HEK293 (cell line): ENCODE measurements at regions not wholly inside any gene's neighbourhood (a gene's known extent, or its start where the extent isn't known, plus 50 kb on each side); places are given as distances from the start of the nearest gene placed in this dataset.

Source experiments
- CTCF ChIA-PET: fragments of 350-600 bp; formaldehyde crosslinking; extraction: SDS; loops from one replicate; lab custom pipeline; 2021; ENCODE audit warnings: antibody characterized with exemption; lab: Yijun Ruan, JAX
- POLR2A ChIA-PET: fragments of 300-600 bp; formaldehyde crosslinking; extraction: SDS; loops from one replicate; lab custom pipeline; 2020; ENCODE audit warnings: antibody characterized with exemption, inconsistent platforms; lab: Yijun Ruan, JAX
- H3K27ac ChIP-seq: fragments of 200-500 bp; sonication (Bioruptor generic); 2 replicates; pipeline ENCODE4 v1.5.1; 2014; ENCODE audit warnings: low read depth, low read length, control low read depth, inconsistent platforms; ENCODE audit errors: extremely low read depth
- H3K36me3 ChIP-seq, 2 experiments: fragments of 200-500 bp in 1 of 2; sonication (Bioruptor generic) in 1 of 2; 1 replicate in 1 of 2; 2 replicates in 1 of 2; pipeline ENCODE4 v1.5.1; 2014 to 2017; ENCODE audit warnings: inconsistent platforms in 2 of 2, low read length in 2 of 2; ENCODE audit not compliant: control insufficient read depth in 2 of 2, insufficient read depth in 1 of 2
- H3K4me1 ChIP-seq: fragments of 200-500 bp; sonication (Bioruptor generic); 2 replicates; pipeline ENCODE4 v1.5.1; 2014; ENCODE audit warnings: mild to moderate bottlenecking, low read length, inconsistent platforms; ENCODE audit not compliant: control insufficient read depth, insufficient read depth
- H3K4me3 ChIP-seq: 2 replicates; pipeline ENCODE4 v1.5.1; 2011; ENCODE audit warnings: low read depth, mild to moderate bottlenecking, control low read depth, low read length, moderate library complexity
- H3K9me3 ChIP-seq: fragments of 200-500 bp; sonication (Bioruptor generic); 2 replicates; pipeline ENCODE4 v1.5.1; 2014; ENCODE audit warnings: low read depth, low read length, inconsistent platforms; ENCODE audit not compliant: control insufficient read depth, insufficient read depth
- GLI4 ChIP-seq: fragments of 450-650 bp; formaldehyde crosslinking; IDR thresholded peaks from 2 replicates; pipeline ENCODE4 v1.5.1; 2016; ENCODE audit warnings: missing biosample characterization, missing genetic modification characterization
- HIC1 ChIP-seq: fragments of 450-650 bp; formaldehyde crosslinking; IDR thresholded peaks from 2 replicates; pipeline ENCODE4 v1.5.1; 2016; ENCODE audit warnings: missing biosample characterization, missing genetic modification characterization
- KLF16 ChIP-seq: fragments of 450-650 bp; formaldehyde crosslinking; IDR thresholded peaks from 2 replicates; pipeline ENCODE4 v1.5.1; 2017; ENCODE audit warnings: missing biosample characterization, missing genetic modification characterization
- KLF8 ChIP-seq: fragments of 450-650 bp; formaldehyde crosslinking; IDR thresholded peaks from 2 replicates; pipeline ENCODE4 v1.5.1; 2016; ENCODE audit warnings: missing biosample characterization, missing genetic modification characterization
- KLF9 ChIP-seq: fragments of 450-650 bp; formaldehyde crosslinking; IDR thresholded peaks from 2 replicates; pipeline ENCODE4 v1.5.1; 2016; ENCODE audit warnings: missing biosample characterization, missing genetic modification characterization, low read depth
- MEIS1 ChIP-seq: sonication (generic); formaldehyde crosslinking; IDR thresholded peaks from 2 replicates; pipeline ENCODE4 v1.8.1; 2022; ENCODE audit warnings: missing genetic modification reagents, mild to moderate bottlenecking, borderline replicate concordance
- OSR2 ChIP-seq: fragments of 450-650 bp; formaldehyde crosslinking; IDR thresholded peaks from 2 replicates; pipeline ENCODE4 v1.5.1; 2016; ENCODE audit warnings: missing biosample characterization, missing genetic modification characterization
- TSHZ1 ChIP-seq: fragments of 450-650 bp; formaldehyde crosslinking; IDR thresholded peaks from 2 replicates; pipeline ENCODE4 v1.5.1; 2016; ENCODE audit warnings: missing biosample characterization, missing genetic modification characterization, borderline replicate concordance
- ZFP69B ChIP-seq: fragments of 450-650 bp; formaldehyde crosslinking; IDR thresholded peaks from 2 replicates; pipeline ENCODE4 v1.5.1; 2016; ENCODE audit warnings: missing biosample characterization, missing genetic modification characterization
- ZNF112 ChIP-seq: fragments of 450-650 bp; formaldehyde crosslinking; IDR thresholded peaks from 2 replicates; pipeline ENCODE4 v1.5.0; 2017; ENCODE audit warnings: missing biosample characterization, missing genetic modification characterization
- ZNF18 ChIP-seq: fragments of 450-650 bp; formaldehyde crosslinking; IDR thresholded peaks from 2 replicates; pipeline ENCODE4 v1.5.1; 2016; ENCODE audit warnings: missing biosample characterization, missing genetic modification characterization
- ZNF19 ChIP-seq: fragments of 450-650 bp; formaldehyde crosslinking; IDR thresholded peaks from 2 replicates; pipeline ENCODE4; 2016; ENCODE audit warnings: missing biosample characterization, missing genetic modification characterization, low read depth
- ZNF221 ChIP-seq: fragments of 450-650 bp; formaldehyde crosslinking; IDR thresholded peaks from 2 replicates; pipeline ENCODE4 v1.5.1; 2017; ENCODE audit warnings: missing biosample characterization, missing genetic modification characterization, borderline replicate concordance
- ZNF23 ChIP-seq: fragments of 450-650 bp; formaldehyde crosslinking; IDR thresholded peaks from 2 replicates; pipeline ENCODE4 v1.5.1; 2016; ENCODE audit warnings: missing biosample characterization, missing genetic modification characterization, borderline replicate concordance
- ZNF324 ChIP-seq: fragments of 450-650 bp; formaldehyde crosslinking; IDR thresholded peaks from 2 replicates; pipeline ENCODE4 v1.5.1; 2016; ENCODE audit warnings: missing biosample characterization, missing genetic modification characterization
- ZNF37A ChIP-seq: fragments of 450-650 bp; IDR thresholded peaks from 2 replicates; pipeline ENCODE4 v1.5.1; 2018; ENCODE audit warnings: missing biosample characterization, missing genetic modification characterization
- ZNF416 ChIP-seq: fragments of 450-650 bp; formaldehyde crosslinking; IDR thresholded peaks from 2 replicates; pipeline ENCODE4 v1.5.1; 2016; ENCODE audit warnings: missing biosample characterization, missing genetic modification characterization
- ZNF692 ChIP-seq: fragments of 450-650 bp; formaldehyde crosslinking; IDR thresholded peaks from 2 replicates; pipeline ENCODE4 v1.5.1; 2016; ENCODE audit warnings: missing biosample characterization, missing genetic modification characterization
- ZNF76 ChIP-seq: fragments of 450-650 bp; formaldehyde crosslinking; IDR thresholded peaks from 2 replicates; pipeline ENCODE4; 2016; ENCODE audit warnings: low read depth, missing biosample characterization, missing genetic modification characterization, borderline replicate concordance
- ZSCAN5A ChIP-seq: fragments of 450-650 bp; formaldehyde crosslinking; IDR thresholded peaks from 2 replicates; pipeline ENCODE4 v1.5.1; 2016; ENCODE audit warnings: missing biosample characterization, missing genetic modification characterization
- TF ChIP-seq, protein P1 (sequence below): fragments of 450-650 bp; formaldehyde crosslinking; IDR thresholded peaks from 2 replicates; pipeline ENCODE4 v1.5.1; 2016; ENCODE audit warnings: missing biosample characterization, missing genetic modification characterization

DNA sequence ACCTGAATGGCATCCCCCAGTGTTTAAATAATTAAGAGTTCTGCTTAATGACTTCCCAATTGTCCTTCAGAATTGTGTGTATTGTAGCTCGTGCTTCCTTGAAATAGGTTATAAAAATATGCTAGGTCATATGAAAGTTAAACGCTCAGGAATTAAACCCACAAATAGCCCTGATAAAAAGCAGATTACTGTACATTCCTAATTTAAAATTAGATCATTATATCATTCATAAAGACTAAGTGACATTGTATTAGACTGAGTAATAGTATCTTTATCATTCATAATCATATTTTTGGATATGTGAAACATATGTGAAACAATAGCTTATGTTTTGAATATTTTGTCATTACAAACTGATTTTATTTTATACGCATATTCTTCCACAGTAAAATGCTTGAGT is 1706.7 kb downstream of the HACE1 start:
- ChIA-PET CTCF (no interaction called here), POLR2A (no interaction called here)
- Histone ChIP-seq H3K9me3 (no peaks in the 10 kb centered on the region), H3K4me3 (no peak overlapping the region), H3K36me3 (no peaks in the 10 kb centered on the region), H3K27ac (no peak overlapping the region), H3K4me1 (no peaks in the 10 kb centered on the region)
- TF ChIP-seq ZNF416 (tag by site-specific recombination): no peak

- H3K9me3 ChIP-seq: no peaks in the 10 kb centered on the region
- TF ChIP-seq ZSCAN5A (tag by site-specific recombination) (no peak), KLF16 (tag by site-specific recombination) (no peak), ZNF112 (tag by site-specific recombination) (no peak), ZNF692 (tag by site-specific recombination) (no peak), ZNF76 (tag by site-specific recombination) (no peak), OSR2 (tag by site-specific recombination) (no peak), ZNF221 (tag by site-specific recombination) (no peak), ZNF37A (tag by site-specific recombination) (no peak), KLF9 (no peak), ZNF23 (tag by site-specific recombination) (no peak), ZFP69B (tag by site-specific recombination) (no peak), GLI4 (tag by site-specific recombination) (no peak), ZNF18 (tag by site-specific recombination) (no peak), KLF8 (tag by site-specific recombination) (no peak), HIC1 (tag by site-specific recombination) (no peak), MEIS1 (CRISPR knock-in tag) (no peak), ZNF19 (tag by site-specific recombination) (no peak), TSHZ1 (tag by site-specific recombination) (no peak), ZNF324 (no peak)
- TF ChIP-seq, protein P1, sequence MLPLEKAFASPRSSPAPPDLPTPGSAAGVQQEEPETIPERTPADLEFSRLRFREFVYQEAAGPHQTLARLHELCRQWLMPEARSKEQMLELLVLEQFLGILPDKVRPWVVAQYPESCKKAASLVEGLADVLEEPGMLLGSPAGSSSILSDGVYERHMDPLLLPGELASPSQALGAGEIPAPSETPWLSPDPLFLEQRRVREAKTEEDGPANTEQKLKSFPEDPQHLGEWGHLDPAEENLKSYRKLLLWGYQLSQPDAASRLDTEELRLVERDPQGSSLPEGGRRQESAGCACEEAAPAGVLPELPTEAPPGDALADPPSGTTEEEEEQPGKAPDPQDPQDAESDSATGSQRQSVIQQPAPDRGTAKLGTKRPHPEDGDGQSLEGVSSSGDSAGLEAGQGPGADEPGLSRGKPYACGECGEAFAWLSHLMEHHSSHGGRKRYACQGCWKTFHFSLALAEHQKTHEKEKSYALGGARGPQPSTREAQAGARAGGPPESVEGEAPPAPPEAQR (tag by site-specific recombination): no peak
- TF ChIP-seq, all 188 proteins: peak for 0
- no peaks in the 10 kb centered on the region for H3K36me3 ChIP-seq
- H3K4me1 ChIP-seq: no peaks in the 10 kb centered on the region
- no peak overlapping the region for H3K27ac ChIP-seq
- POLR2A ChIA-PET: no interaction called here
- H3K4me3 ChIP-seq: no peak overlapping the region
- CTCF ChIA-PET: no interaction called here
Measured at GRCh38 chr6:103142902-103143301, 1716.8 kb downstream of the HACE1 start.
